Suprapubic skin (tissue), 3 donors: ENCODE measurements at regions not wholly inside any gene's neighbourhood (a gene's known extent, or its start where the extent isn't known, plus 50 kb on each side); places are given as distances from the start of the nearest gene placed in this dataset.

ENCODE experiments used
- EP300 ChIP-seq: sonication (generic); formaldehyde crosslinking; IDR thresholded peaks from one replicate; pipeline ENCODE4 v1.6.1; 2017; ENCODE audit warnings: antibody characterized with exemption
- POLR2A ChIP-seq, 2 donors: fragments of 450-650 bp; IDR thresholded peaks; one replicate each; pipeline ENCODE4 v1.6.1; 2017; ENCODE audit warnings: antibody characterized with exemption in 2 of 2, mild to moderate bottlenecking in 2 of 2, moderate library complexity in 2 of 2
- TF ChIP-seq, protein P1 (sequence below), 2 donors: fragments of 200-600 bp in 1 of 2; fragments of 450-650 bp in 1 of 2; sonication (generic) in 1 of 2; IDR thresholded peaks; one replicate each; pipeline ENCODE4 v1.5.1; 2016 to 2019; ENCODE audit warnings: antibody characterized with exemption in 2 of 2, mild to moderate bottlenecking in 1 of 2, moderate library complexity in 1 of 2

DNA sequence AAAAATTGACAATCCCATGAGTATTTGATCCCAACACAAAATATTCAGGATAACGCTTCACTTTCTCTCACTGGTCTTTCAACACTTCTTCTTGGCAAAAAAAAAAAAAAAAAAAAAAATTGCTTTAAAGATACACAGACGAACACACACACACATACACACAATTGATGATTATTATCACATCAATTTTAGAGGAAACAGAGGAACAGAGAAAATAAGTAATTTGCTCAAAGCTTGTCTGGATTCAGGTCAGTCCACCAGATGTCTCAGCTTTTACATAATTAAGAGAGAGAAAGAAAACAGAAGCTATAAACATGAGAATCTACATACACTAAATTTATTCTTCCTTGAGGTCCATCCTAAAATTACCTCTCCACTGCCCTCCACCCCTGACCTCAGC lies 183.4 kb downstream of the MZT1 start:
- TF ChIP-seq POLR2A (IDR thresholded peaks at IDR 0.05) (no peak), EP300 (no peak)
- TF ChIP-seq, protein P1, sequence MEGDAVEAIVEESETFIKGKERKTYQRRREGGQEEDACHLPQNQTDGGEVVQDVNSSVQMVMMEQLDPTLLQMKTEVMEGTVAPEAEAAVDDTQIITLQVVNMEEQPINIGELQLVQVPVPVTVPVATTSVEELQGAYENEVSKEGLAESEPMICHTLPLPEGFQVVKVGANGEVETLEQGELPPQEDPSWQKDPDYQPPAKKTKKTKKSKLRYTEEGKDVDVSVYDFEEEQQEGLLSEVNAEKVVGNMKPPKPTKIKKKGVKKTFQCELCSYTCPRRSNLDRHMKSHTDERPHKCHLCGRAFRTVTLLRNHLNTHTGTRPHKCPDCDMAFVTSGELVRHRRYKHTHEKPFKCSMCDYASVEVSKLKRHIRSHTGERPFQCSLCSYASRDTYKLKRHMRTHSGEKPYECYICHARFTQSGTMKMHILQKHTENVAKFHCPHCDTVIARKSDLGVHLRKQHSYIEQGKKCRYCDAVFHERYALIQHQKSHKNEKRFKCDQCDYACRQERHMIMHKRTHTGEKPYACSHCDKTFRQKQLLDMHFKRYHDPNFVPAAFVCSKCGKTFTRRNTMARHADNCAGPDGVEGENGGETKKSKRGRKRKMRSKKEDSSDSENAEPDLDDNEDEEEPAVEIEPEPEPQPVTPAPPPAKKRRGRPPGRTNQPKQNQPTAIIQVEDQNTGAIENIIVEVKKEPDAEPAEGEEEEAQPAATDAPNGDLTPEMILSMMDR (IDR thresholded peaks at IDR 0.05) = no peak
